ENCODE measurements at regions not wholly inside any gene's neighbourhood (a gene's known extent, or its start where the extent isn't known, plus 50 kb on each side); places are given as distances from the start of the nearest gene placed in this dataset.

GRCh38 chr12:124463341-124463921 lies 104.0 kb downstream of the NCOR2 start:
- ATAC-seq: no peak
- CTCF ChIA-PET: no interaction called here
- no peak overlapping the region for H3K9ac ChIP-seq (ENCODE audit: control insufficient read depth, insufficient read depth, low read length)
- no peak overlapping the region for H3K4me2 ChIP-seq (ENCODE audit: control insufficient read depth, insufficient read depth)
- intact Hi-C loops (cut with micrococcal nuclease; ENCODE audit: unreplicated experiment): no loop called here
- TF ChIP-seq ETV6 (conservative IDR thresholded peaks at IDR 0.05 in 1 of 2, IDR thresholded peaks at IDR 0.05 in 1 of 2; ENCODE audit: borderline replicate concordance in 1 of 2, low read depth in 1 of 2) (no peak), MTA2 (IDR thresholded peaks at IDR 0.05; ENCODE audit: low read depth) (no peak), TCF12 (IDR thresholded peaks at IDR 0.05; ENCODE audit: low read depth, low read length) (no peak), TCF7 (IDR thresholded peaks at IDR 0.05; ENCODE audit: borderline replicate concordance) (no peak), YBX1 (IDR thresholded peaks at IDR 0.05) (no peak), E2F4 (IDR thresholded peaks at IDR 0.05; ENCODE audit: low read depth, low read length) (no peak), ZNF384 (IDR thresholded peaks at IDR 0.05; ENCODE audit: borderline replicate concordance, low read depth, low read length) (no peak), PAX8 (IDR thresholded peaks at IDR 0.05) (no peak), IKZF2 (IDR thresholded peaks at IDR 0.05) (no peak), ZBTB40 (IDR thresholded peaks at IDR 0.05; ENCODE audit: borderline replicate concordance) (no peak), CHD1 (IDR thresholded peaks at IDR 0.05; ENCODE audit: low read depth, low read length) (no peak), ATF3 (IDR thresholded peaks at IDR 0.05; ENCODE audit: borderline replicate concordance, extremely low read depth, low read depth, low read length) (no peak), BCL3 (IDR thresholded peaks at IDR 0.05; ENCODE audit: borderline replicate concordance, insufficient read depth, low read depth, low read length, poor library complexity, severe bottlenecking) (no peak), NRF1 (conservative IDR thresholded peaks at IDR 0.05; ENCODE audit: low read depth, low read length) (no peak), ZNF24 (IDR thresholded peaks at IDR 0.05) (no peak), MAX (IDR thresholded peaks at IDR 0.05; ENCODE audit: low read depth, low read length) (no peak)
- peaks cover 7% of the 10 kb centered on the region; the same call in 2 of the 3 replicates for H3K9me3 ChIP-seq (replicated peaks; ENCODE audit: control insufficient read depth, insufficient read depth, low read length)
- WGBS (ENCODE audit: insufficient coverage, insufficient replicate concordance, low lambda C conversion rate, missing lambda C conversion rate): 99% methylated on average over 23 of the region's 23 CpGs
- no peaks in the 10 kb centered on the region for H3K27me3 ChIP-seq (replicated peaks in 1 of 2; ENCODE audit: control insufficient read depth in 2 of 2, insufficient read depth in 2 of 2, low read length in 1 of 2)
- peaks cover 24 to 28% of the 10 kb centered on the region in 2 experiments; a peak in 3 of 4 replicates for H3K36me3 ChIP-seq (ENCODE audit: control insufficient read depth in 2 of 2, insufficient read depth in 2 of 2, low read length in 1 of 2)
- no TSS peak for BruUV-seq (replicated peaks)
- H3K27ac ChIP-seq (ENCODE audit: control insufficient read depth, insufficient read depth): no peak overlapping the region
- in situ Hi-C loops (cut with MboI): no loop called here
- no peak for FAIRE-seq
- POLR2A ChIA-PET: interaction anchor here (1.1 kb wide), 1 partner anchor 7 kb away, joined by 4 read pairs; no protein-coding TSS in a partner anchor
- peaks cover 12% of the 10 kb centered on the region for H3K79me2 ChIP-seq (ENCODE audit: control insufficient read depth, insufficient read depth, low read length)
- H4K20me1 ChIP-seq (ENCODE audit: control insufficient read depth, insufficient read depth): no peaks in the 10 kb centered on the region
- SMC1A ChIA-PET (ENCODE audit: uncharacterized antibody, unreplicated experiment): no interaction called here
- RAD21 ChIA-PET (ENCODE audit: unreplicated experiment): no interaction called here
- H2AFZ ChIP-seq (ENCODE audit: control insufficient read depth, low read depth, low read length): no peak overlapping the region
- DNase-seq (ENCODE audit: low read depth, low spot score): no peak
- H3K4me3 ChIP-seq: no peak overlapping the region
- H3K4me1 ChIP-seq (ENCODE audit: control insufficient read depth, insufficient read depth, low read length): peaks cover 19% of the 10 kb centered on the region

Measured in GM12878 (cell line).